ENCODE measurements at regions not wholly inside any gene's neighbourhood (a gene's known extent, or its start where the extent isn't known, plus 50 kb on each side); places are given as distances from the start of the nearest gene placed in this dataset.

- TF ChIP-seq CTCF (IDR thresholded peaks at IDR 0.05 in 4 of 5, conservative IDR thresholded peaks at IDR 0.05 in 1 of 5) (no peak), POLR2A (IDR thresholded peaks at IDR 0.05) (no peak)
These were observed 144.0 kb downstream of the PLCE1 start for GRCh38 chr10:94137747-94138146.
